ENCODE measurements at regions not wholly inside any gene's neighbourhood (a gene's known extent, or its start where the extent isn't known, plus 50 kb on each side); places are given as distances from the start of the nearest gene placed in this dataset.

DNA sequence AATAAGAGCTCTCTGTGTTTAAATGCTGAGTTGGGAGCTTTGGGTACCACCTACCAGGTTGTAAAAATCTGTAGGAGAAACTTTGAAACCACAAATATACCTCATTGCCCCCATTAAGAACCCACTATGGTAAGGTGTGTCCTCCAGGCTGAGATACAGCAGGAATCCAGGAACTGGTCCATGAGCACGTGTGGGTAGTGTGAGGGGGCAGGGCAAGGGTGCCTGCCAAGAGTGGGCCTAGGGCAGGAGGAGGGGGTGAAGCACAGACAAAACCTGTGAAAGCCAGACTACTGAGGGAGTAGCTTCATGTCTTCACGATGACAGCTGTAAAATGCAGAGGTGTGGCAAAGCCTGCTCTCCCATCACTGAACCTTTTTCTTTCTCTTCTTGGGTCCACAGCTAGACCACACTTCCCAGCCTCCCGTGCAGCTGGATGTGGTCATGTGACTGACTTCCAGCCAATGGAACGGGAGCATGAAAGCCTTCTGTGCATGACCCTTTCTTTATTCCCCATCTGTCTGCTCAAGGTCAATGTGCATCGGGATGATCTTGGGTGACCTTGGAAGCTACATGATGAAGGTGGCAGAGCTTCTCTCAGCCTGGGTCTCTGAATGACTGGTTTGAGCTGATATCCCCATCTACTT lies 51.1 kb upstream of the POMGNT2 start:
- H3K27me3 ChIP-seq (replicated peaks): no peaks in the 10 kb centered on the region
- DNase-seq: no peak
- in situ Hi-C loops (cut with HindIII; ENCODE audit: low pct_ligation_motif_present, low sequenced_read_pairs): no loop called here

DNA sequence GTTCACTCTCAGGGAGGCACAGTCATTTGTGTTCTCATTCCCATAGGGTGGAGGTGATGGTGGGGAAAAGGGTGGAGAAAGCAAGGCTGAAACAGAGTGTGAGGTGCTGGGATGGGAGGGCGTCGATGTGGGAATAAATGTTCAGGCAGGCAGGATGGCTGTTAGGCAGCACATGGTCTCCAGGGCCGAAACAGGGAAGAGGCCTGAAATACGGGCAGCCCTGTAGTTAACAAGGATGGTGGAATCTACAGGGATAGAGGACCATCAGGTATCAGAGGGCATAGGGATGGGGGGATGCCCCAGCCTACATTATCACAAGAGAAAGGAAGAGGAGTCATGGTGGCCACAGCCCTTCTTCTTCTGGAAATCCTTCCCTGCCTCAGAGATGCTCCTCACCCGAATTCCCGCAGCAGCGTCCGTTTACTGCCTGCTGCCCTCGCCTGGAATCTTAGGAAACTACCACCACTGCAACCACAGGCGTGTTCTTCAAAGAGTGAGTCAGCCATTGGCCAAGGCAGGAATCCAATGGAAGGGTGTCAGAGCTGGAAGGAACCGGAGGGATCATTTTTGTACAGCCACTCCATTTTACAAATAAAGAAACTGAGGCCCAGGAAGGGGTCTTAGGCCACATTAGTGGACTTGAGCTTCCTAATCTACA lies 49.7 kb upstream of the POMGNT2 start:
- peak; percentile 78 for DNase-seq
- H3K36me3 ChIP-seq (replicated peaks): no peaks in the 10 kb centered on the region
- H3K4me3 ChIP-seq (ENCODE audit: low read depth, low read length): no peak overlapping the region
- TF ChIP-seq, protein P1, sequence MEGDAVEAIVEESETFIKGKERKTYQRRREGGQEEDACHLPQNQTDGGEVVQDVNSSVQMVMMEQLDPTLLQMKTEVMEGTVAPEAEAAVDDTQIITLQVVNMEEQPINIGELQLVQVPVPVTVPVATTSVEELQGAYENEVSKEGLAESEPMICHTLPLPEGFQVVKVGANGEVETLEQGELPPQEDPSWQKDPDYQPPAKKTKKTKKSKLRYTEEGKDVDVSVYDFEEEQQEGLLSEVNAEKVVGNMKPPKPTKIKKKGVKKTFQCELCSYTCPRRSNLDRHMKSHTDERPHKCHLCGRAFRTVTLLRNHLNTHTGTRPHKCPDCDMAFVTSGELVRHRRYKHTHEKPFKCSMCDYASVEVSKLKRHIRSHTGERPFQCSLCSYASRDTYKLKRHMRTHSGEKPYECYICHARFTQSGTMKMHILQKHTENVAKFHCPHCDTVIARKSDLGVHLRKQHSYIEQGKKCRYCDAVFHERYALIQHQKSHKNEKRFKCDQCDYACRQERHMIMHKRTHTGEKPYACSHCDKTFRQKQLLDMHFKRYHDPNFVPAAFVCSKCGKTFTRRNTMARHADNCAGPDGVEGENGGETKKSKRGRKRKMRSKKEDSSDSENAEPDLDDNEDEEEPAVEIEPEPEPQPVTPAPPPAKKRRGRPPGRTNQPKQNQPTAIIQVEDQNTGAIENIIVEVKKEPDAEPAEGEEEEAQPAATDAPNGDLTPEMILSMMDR (IDR thresholded peaks at IDR 0.05; ENCODE audit: low read depth, low read length, missing control alignments): peak; percentile 84
- no peak overlapping the region for H3K27ac ChIP-seq
- no peaks in the 10 kb centered on the region for H3K27me3 ChIP-seq (replicated peaks)
- in situ Hi-C loops (cut with HindIII; ENCODE audit: low pct_ligation_motif_present, low sequenced_read_pairs): no loop called here

More for the DNA sequence above, 51.1 kb upstream of the POMGNT2 start:
- H3K4me3 ChIP-seq (ENCODE audit: low read depth, low read length): no peak overlapping the region
- H3K27ac ChIP-seq: no peak overlapping the region
- no peaks in the 10 kb centered on the region for H3K36me3 ChIP-seq (replicated peaks)
- TF ChIP-seq, protein P1 (IDR thresholded peaks at IDR 0.05; ENCODE audit: low read depth, low read length, missing control alignments): no peak

Data from brain microvascular endothelial cell (primary cell).